ENCODE measurements at regions not wholly inside any gene's neighbourhood (a gene's known extent, or its start where the extent isn't known, plus 50 kb on each side); places are given as distances from the start of the nearest gene placed in this dataset.
A peak's percentile ranks its signal among the peaks of the same experiment; 100 is the strongest.
"Not testable (repeated sequence)": the region's sequence is repeated elsewhere in the genome, so short reads cannot be mapped to it uniquely, and the experiment has no call there.

GRCh38 chr22:48306785-48307510 lies 1520.7 kb downstream of the BRD1 start:
- no peak for DNase-seq

- no peak for DNase-seq
Observed at GRCh38 chr22:48306284-48306683, 1521.4 kb downstream of the BRD1 start.

GRCh38 chr22:48305726-48306235 lies 1521.9 kb downstream of the BRD1 start:
- DNase-seq: no peak

GRCh38 chr22:48303369-48303725 lies 1524.3 kb downstream of the BRD1 start:
- DNase-seq: no peak

GRCh38 chr22:48302657-48303368 lies 1524.9 kb downstream of the BRD1 start:
- no peak for DNase-seq

- DNase-seq: no peak
Observed at GRCh38 chr22:48301908-48302307, 1525.8 kb downstream of the BRD1 start.

- DNase-seq: no peak
Observed at GRCh38 chr22:48301421-48301820, 1526.3 kb downstream of the BRD1 start.

GRCh38 chr22:48300877-48301276 lies 1526.8 kb downstream of the BRD1 start:
- DNase-seq: no peak

GRCh38 chr22:48299801-48300200 lies 1527.9 kb downstream of the BRD1 start:
- DNase-seq: no peak

- DNase-seq: no peak
Observed at GRCh38 chr22:48299124-48299523, 1528.5 kb downstream of the BRD1 start.

- DNase-seq: no peak
Observed at GRCh38 chr22:48297296-48297695, 1530.4 kb downstream of the BRD1 start.

GRCh38 chr22:48289954-48290353 lies 1527.5 kb downstream of the TBC1D22A start:
- DNase-seq: not testable (repeated sequence)

- DNase-seq: no peak
Observed at GRCh38 chr22:48288376-48288940, 1526.0 kb downstream of the TBC1D22A start.

GRCh38 chr22:48287031-48287430 lies 1524.6 kb downstream of the TBC1D22A start:
- DNase-seq: no peak

- no peak for DNase-seq
Observed at GRCh38 chr22:48284671-48285070, 1522.2 kb downstream of the TBC1D22A start.

- DNase-seq: no peak
Observed at GRCh38 chr22:48282804-48283203, 1520.4 kb downstream of the TBC1D22A start.

- no peak for DNase-seq
Observed at GRCh38 chr22:48279461-48279756, 1517.0 kb downstream of the TBC1D22A start.

- DNase-seq: no peak
Observed at GRCh38 chr22:48278620-48279460, 1516.4 kb downstream of the TBC1D22A start.

- peak in 42 of 51 donors; percentile 6 to 84 (median 60) for DNase-seq
Observed at GRCh38 chr22:48277868-48278581, 1515.6 kb downstream of the TBC1D22A start.

- peak in 1 of 51 donors; percentile 18 for DNase-seq
Observed at GRCh38 chr22:48276994-48277867, 1514.8 kb downstream of the TBC1D22A start.

All from hypothalamus (tissue), 51 donors.